ENCODE measurements at regions not wholly inside any gene's neighbourhood (a gene's known extent, or its start where the extent isn't known, plus 50 kb on each side); places are given as distances from the start of the nearest gene placed in this dataset.
"Not testable (repeated sequence)": the region's sequence is repeated elsewhere in the genome, so short reads cannot be mapped to it uniquely, and the experiment has no call there.

DNA sequence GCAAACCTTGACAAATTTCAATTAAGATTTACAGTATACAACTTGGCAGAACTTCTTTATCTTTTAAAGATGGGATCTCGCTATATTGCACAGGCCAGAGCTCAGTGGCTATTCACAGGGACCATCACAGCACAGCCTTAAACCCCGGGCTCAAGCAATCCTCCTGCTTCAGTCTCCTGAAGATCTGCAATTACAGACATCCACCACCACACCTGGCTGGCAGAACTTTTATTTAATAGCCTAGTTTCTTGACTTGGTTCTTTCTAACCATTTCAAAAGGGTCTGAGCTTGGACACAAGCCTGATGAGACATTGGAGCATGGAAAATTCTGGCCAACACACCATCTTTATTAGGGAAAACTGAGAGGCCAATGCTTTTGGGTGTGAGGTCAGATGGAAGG lies 151.6 kb upstream of the KCNG1 start:
- no peak overlapping the region for H3K27ac ChIP-seq
- TF ChIP-seq ZFX (IDR thresholded peaks at IDR 0.05): no peak
- TF ChIP-seq, protein P1, sequence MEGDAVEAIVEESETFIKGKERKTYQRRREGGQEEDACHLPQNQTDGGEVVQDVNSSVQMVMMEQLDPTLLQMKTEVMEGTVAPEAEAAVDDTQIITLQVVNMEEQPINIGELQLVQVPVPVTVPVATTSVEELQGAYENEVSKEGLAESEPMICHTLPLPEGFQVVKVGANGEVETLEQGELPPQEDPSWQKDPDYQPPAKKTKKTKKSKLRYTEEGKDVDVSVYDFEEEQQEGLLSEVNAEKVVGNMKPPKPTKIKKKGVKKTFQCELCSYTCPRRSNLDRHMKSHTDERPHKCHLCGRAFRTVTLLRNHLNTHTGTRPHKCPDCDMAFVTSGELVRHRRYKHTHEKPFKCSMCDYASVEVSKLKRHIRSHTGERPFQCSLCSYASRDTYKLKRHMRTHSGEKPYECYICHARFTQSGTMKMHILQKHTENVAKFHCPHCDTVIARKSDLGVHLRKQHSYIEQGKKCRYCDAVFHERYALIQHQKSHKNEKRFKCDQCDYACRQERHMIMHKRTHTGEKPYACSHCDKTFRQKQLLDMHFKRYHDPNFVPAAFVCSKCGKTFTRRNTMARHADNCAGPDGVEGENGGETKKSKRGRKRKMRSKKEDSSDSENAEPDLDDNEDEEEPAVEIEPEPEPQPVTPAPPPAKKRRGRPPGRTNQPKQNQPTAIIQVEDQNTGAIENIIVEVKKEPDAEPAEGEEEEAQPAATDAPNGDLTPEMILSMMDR (conservative IDR thresholded peaks at IDR 0.05): no peak; the same call in 1 of the 2 replicates

DNA sequence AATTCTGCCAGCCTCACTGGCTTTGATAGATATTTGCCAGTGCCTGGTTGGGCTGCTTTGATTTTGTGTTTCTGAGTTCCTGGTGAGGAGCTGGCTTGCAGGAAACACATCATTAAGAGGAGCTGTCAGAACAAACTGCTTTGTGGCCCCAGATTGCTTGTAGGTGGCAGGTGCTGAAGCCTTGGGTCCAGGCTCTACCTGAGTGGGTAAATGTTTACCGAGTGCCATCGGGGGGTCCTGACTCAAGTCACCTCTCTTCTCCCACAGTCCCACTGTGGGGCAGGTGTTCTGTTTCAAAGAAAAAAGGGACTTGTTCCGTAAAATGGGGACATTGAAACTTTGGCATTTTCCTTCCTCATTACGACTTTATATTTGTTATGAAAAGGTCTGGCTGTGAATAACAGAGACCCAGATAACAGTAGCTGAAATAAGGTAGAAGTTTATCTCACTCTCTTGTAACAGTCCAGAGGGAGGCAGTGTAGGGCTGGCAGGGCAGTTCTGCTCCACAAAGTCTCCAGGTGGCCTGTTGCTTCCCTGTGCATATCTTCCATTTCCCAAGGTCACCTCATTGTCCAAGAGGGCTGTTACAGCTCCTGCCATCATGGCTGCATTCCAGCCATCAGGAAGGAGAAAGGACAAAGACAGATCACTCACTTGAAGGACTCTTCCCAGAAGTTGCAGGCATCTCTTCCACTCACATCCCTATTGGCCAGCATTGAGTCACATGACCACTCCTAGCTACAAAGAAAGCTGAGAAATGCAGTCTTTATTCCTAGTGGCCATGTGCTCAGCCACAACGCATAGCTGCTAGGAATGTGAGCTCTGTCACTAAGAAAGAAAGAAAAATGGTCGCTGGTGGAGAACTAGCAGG lies 149.9 kb upstream of the KCNG1 start:
- no peak overlapping the region for H3K27ac ChIP-seq
- no peak for TF ChIP-seq ZFX (IDR thresholded peaks at IDR 0.05)
- TF ChIP-seq, protein P1 (conservative IDR thresholded peaks at IDR 0.05): no peak

DNA sequence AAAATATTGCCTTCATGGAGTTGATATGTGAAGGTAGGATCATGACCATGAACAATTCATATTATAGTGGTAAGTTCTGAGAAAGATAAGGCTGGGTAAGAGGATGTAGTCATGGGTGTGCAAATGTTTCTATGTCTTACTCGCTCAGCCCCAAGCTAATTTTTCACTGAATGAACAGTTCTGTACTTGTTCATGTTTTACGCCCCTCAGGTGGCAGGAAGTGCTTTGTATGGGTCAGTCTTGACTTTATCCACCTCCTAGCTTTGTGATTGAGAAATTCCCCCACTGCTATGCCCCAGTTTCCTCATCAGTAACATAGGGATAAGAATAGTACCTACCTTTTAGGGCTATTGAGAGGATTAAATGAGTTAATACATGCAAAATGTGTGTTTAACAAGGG lies 148.2 kb upstream of the KCNG1 start:
- H3K27ac ChIP-seq: no peak overlapping the region
- TF ChIP-seq, protein P1 (conservative IDR thresholded peaks at IDR 0.05): no peak
- TF ChIP-seq ZFX (IDR thresholded peaks at IDR 0.05): no peak

DNA sequence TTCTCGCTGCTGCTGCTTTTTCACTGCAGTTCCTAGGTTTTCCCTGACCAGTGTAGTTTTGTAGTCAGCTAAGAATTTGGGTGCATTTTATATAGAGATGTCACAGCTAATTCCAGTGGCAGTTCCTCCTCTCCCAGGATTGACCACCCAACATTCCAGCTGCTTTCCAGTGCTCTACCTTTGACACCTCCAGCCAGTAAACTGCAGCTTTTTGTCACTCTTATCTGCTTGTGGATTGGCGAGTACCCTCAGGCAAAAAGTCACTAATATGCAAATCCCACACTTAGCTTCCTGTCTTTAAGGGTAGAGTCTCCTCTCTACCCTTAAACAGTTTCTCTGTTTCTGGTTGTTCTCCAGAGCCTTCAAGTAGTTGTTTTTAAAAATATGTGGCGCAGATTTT lies 146.9 kb upstream of the KCNG1 start:
- TF ChIP-seq, protein P1 (conservative IDR thresholded peaks at IDR 0.05): no peak
- no peak overlapping the region for H3K27ac ChIP-seq

DNA sequence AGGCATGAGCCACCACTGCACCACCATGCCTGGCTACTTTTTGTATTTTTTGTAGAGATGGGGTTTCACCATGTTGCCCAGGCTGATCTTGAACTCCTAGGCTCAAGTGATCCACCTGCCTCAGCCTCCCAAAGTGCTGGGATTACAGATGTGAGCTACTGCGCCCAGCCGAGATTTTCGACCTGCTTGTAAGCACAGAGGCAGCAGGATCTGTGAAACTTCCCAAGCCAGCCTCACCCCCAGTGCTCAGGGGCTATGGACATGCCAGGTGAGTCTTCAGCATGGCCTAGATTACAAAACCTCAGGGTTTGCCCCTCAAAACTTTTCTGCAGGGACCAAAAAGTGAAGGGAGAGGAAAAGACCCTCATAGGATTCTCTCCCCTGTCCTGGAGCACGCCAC lies 145.0 kb upstream of the KCNG1 start:
- H3K27ac ChIP-seq: not testable (repeated sequence)

DNA sequence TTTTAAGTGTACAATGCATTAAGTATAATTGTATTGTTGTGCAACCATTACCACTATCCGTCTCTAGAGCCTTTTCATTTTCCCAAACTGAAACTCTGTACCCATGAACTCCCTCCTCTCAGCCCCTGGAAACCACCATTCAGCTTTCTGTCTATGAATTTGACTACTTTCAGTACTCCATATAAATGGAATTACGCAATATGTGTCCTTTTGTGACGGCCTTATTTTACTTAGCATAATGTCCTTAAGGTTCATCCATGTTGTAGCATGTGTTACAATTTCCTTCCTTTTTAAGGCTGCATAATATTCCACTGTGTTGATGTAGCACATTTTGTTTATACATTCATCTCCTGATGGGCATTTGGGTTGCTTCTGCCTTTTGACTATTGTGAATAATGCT lies 143.6 kb upstream of the KCNG1 start:
- TF ChIP-seq, protein P1 (conservative IDR thresholded peaks at IDR 0.05): no peak
- TF ChIP-seq ZFX (IDR thresholded peaks at IDR 0.05): no peak
- H3K27ac ChIP-seq: no peak overlapping the region

DNA sequence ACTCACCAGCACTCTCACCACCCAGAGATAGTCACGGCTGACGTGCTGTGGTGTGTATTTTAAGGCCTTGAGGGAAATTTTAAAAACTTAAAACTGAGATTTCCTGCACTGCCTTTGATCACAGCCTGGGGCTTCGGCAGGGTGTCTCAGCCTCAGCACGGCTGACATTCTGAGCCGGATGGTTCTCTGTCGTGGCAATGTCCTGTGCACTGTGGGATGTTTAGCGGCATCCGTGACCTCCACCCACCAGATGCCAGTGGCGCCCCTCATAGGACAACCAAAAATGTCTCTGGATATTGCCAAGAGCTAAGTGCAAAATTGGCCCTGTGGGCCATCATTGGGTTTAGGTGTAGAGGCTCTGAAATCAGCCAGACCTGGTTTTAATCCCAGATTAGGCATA lies 142.2 kb upstream of the KCNG1 start:
- no peak overlapping the region for H3K27ac ChIP-seq
- no peak for TF ChIP-seq ZFX (IDR thresholded peaks at IDR 0.05)
- TF ChIP-seq, protein P1 (conservative IDR thresholded peaks at IDR 0.05): no peak

DNA sequence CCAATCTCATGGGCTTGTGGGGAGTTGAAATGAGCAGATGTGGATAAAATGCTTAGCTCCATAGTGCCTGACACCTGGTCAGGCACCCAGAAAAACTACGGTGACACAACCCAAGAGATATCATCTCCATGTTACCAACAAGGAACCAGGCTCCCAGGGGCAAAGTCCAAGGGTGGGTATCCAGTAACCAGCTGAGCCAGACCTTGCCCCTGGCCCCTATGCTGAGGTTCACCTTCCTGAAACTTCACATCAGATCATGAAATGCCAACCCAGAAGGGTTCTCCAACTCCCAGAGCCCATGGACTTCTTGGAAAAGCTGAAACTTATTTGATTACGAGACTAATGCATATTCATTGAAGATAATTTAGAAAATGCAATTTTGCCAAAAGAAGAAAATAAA lies 141.8 kb upstream of the KCNG1 start:
- H3K27ac ChIP-seq: no peak overlapping the region
- TF ChIP-seq, protein P1 (conservative IDR thresholded peaks at IDR 0.05): no peak
- no peak for TF ChIP-seq ZFX (IDR thresholded peaks at IDR 0.05)

All from C4-2B (cell line).